Activated CD4-positive, alpha-beta T cell treated with anti-CD3 and anti-CD28 coated beads, Interleukin-2, Interleukin-4, amounts not matched to agents 100 ng/mL and 50 ng/mL, durations not matched to agents 16 hours and 8 hours (primary cell): ENCODE measurements at regions not wholly inside any gene's neighbourhood (a gene's known extent, or its start where the extent isn't known, plus 50 kb on each side); places are given as distances from the start of the nearest gene placed in this dataset.

ENCODE experiments used
- DNase-seq: peaks from one replicate; pipeline ENCODE4 v3.0.0-alpha.2; 2020; ENCODE audit warnings: low spot score

GRCh38 chr21:26784974-26785373 is 60.2 kb downstream of the ADAMTS1 start:
- no peak for DNase-seq

DNA sequence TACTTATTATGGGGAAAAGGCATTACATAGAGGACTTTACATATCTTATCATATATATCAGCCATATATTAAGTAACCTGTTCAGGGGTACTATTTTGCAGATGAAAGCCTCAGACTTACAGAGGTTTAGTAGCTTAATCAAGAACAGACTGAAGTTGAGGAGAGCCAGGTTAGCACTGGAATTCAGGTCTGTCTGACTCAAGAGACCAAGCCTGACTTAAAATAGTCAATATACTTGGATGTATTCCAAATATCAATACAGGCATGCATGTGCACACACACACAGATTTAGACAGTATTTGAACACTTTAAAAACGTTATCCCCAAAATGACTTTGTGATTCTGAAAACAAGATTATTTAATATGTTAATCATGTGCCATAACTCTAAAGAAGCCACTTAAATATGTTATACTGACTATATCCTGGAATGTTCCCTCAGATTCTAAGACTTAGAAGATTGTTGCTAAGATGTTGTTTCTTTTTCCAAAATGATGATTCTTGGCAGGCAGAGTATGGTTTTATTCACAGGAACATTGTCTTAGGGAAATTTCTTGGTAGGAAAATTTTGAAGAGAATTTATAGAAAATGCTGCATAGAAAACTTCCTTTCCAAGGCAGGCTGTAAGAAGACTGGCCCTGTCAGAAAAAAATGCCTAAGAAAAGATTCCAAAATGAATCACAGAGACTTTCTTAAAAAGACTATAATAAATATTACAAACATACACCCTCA is 61.6 kb downstream of the ADAMTS1 start:
- DNase-seq = no peak

GRCh38 chr21:26782747-26783146 is 62.5 kb downstream of the ADAMTS1 start:
- no peak for DNase-seq

GRCh38 chr21:26782331-26782730 is 62.9 kb downstream of the ADAMTS1 start:
- DNase-seq = no peak

GRCh38 chr21:26781331-26781730 is 63.9 kb downstream of the ADAMTS1 start:
- DNase-seq = no peak

- DNase-seq = no peak
Measured at GRCh38 chr21:26777166-26777565, 68.0 kb downstream of the ADAMTS1 start.

DNA sequence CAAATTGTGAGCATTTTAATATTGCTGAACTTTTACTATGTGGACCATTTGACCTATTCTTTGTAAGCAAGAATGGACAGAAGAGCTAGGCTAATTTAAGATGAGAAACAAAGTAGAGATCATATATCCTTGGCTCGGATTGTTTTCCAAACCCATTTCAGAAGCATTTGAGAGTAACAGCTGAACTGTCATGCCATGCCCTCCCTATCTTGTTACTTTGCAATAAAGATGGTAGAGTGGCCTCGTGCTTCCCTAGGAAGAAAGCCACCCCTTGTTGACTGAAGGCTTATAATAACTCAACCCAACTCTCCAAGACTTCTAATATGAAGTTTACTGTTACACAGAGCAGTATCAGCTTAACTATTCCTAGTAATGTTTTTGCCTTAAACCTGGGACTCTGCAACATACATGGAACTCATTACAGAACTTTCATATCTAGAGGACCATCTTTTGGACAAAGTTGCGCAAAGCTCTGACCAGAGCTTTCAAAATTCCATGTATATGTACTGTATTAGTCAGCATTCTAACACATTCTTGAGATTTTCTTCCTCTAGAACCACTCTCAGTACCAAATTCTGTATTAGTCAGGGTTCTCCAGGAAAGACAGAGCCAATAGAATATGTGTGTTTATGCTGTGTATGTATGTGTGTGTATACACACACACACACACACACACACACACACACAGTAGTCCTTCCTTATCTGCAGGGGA is 68.7 kb downstream of the ADAMTS1 start:
- no peak for DNase-seq

DNA sequence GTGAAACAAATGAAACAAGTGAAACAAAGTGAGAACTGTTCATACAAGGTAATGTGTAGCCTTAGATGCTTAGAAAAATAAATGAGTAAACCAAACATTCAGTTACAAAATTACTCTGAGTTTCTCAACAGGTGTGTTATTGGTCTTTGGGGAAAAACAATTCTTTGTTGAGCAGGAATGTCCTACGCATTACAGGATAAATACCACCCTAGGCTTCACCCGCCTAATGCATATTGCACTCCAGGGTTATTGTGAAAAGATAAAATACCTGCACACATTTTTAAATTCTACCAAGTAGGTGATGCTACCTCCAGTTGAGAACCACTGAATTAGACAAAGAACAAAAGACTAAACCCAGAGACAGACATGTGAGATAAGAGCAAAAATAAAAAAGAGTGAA is 72.2 kb downstream of the ADAMTS1 start:
- DNase-seq = no peak

DNA sequence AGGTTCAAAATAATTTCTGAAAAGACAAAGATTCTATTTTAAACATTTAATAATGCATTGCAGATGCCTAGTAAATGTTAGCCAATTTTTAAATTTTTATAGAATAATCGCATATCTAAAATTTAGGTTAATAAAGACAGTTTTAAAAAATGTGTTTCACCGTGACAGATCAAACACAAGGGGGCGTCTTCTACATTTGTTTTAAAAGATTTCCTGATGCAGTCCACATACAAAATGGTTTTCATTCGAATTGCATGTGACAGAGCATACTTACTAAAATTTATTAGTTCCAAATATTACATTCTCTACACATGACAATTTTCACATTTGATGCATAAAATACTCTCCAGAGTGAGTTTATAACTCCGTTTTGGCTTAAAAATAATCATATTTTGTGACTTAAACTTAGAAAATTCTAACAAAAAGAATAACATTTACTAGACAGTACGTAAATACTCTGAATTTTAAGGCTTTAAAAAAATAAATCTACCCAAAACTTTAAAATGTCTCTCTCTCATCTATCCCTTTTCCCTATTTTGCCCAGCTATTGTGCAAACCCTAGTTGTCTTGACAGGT is 75.5 kb downstream of the ADAMTS1 start:
- peak; percentile 7 for DNase-seq

GRCh38 chr21:26766826-26767325 is 78.3 kb downstream of the ADAMTS1 start:
- no peak for DNase-seq

GRCh38 chr21:26761174-26761915 is 83.9 kb downstream of the ADAMTS1 start:
- DNase-seq = no peak

DNA sequence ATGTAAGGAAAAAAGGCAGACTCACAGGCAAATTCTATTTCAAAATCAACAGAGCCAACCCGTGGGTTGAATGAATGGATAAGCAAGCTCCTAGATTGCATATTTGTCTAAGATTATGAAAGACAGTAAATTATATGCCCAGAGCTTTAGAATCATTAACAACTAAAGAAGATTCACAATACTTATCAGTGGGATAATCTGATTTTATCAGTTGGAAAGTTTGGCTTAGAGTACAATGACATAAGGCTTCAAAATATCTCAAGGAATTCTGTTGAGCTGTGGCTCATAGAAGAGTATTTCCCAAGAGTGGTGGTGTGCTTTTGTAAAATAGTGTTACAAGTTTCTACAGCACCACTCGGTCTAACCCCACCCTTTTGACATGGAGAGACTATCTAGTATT is 85.5 kb downstream of the ADAMTS1 start:
- DNase-seq = no peak

DNA sequence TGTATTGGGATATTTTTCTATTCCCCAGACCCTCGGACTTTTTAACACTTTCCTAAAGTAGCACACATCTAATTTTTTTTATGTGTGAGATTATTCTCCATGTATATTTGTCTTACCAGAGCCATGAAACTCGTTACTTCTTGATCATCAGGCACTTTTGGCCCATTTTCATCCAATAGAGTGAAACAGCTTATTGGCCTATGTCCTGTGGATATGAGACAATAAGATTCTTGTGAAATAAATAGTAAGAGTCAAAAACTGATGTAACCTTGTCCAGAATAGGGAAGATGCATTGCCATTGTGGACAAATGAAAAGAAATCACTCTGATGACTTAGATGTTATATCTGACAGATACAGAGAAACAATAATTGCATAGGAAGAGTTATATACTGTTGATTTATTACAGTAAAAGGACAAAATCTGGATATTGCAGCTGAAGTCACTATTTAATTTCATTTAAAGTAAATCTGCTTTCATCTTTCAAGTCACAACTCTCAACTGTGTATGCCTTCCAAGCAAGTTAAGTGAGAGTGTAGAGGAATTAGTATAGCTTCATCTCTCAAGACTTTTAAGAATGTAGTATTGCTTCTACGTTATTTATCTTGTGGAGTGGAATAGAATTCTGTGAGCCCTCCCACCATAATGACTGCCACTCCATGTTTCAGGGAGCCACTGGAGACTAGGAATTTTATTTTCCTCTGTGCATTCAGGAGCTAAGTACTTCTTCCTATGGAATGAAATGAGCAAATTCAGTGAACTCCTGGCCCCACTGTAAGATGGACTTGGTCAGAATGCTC is 86.9 kb downstream of the ADAMTS1 start:
- no peak for DNase-seq

GRCh38 chr21:26756491-26757159 is 88.6 kb downstream of the ADAMTS1 start:
- DNase-seq = no peak

DNA sequence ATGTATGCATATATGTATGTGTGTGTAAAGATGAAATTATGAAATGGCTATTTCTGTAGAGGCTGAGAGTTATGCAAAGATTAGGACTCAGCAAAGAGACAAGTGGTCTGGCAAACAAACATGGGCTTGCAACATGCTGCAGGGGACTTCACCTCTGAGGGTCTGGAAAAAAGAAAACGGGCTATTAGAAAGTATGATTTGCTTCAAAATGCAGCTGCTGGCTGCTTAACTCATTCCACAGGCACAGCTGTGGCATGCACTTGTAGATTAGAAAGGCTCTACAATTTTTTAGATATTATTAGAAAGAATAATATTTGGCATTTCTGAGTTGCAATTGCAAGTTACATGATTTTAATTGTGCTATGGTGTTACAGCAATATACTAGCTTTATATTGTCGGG is 90.4 kb downstream of the ADAMTS1 start:
- no peak for DNase-seq

DNA sequence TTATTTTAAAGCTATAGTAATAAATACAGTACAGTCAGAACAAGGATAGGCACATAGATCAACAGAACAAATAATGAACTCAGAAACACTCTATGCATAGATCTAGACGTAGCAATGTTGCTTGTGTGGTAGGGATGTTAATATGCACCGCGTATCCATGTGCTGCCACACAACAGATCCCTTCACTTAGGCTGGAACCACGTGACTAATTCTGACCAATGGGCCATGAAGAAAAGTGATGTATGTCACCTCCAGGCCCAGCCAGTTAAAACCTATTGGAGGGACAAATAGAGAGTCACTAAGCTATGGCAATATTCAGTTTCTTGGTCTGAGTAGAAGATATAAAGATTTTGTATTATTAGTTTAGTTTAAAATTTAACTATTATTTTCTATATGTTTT is 91.4 kb downstream of the ADAMTS1 start:
- DNase-seq = no peak

DNA sequence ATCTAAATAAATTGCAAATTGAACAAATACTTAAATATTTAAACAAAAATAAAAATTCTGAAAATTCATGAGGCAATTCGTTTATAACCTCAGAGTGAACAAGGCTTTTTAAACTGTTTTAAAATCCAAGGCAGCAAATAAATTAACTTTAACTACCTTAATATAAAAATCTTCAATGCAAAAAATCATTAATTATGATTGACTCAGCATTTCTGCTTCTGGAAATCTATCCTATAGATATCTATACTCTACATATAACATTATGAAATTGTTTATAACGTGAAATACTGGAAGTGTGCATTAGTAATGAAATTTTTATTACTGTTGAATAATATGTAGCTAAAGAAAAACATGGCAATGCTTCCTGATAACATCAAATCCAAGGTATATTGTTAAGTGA is 92.4 kb downstream of the ADAMTS1 start:
- DNase-seq = no peak

DNA sequence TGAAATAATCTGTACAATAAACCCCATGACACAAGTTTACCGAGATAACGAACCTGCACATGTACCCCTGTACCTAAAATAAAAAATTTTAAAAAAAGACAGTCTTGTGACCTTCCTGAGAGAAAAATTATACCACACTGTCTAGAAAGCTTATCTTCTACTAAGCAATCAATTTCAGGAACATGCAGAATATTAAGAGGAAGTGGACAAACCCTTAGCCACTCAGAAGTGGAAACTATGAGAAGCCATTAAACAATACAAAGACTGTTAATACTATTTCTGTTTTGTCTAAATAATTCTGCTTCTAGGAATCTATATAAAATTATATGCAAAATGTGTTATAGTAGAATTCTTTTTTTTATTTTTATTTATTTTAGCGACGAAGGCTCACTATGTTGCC is 93.9 kb downstream of the ADAMTS1 start:
- DNase-seq = no peak

GRCh38 chr21:26748066-26748465 is 97.1 kb downstream of the ADAMTS1 start:
- no peak for DNase-seq

- no peak for DNase-seq
Measured at GRCh38 chr21:26747216-26747615, 98.0 kb downstream of the ADAMTS1 start.

DNA sequence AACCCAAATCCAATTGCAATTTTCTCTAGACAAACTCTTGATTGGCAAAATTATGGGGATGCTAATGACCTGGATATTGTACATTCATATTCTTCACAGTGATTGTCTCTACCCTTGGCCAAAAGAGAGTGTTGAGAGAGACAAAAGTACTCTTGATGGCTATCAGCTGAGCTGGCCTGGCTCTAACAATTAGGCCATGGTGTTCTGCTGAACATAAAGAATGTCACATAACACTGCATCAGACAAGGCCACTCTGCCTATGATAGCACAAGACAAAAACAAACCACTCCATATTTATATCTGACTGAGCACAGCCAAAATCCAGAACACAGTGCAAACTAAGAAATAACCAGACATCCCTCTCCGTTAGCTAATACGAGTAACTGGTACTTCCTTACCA is 101.7 kb downstream of the ADAMTS1 start:
- DNase-seq = no peak
